ENCODE measurements at regions not wholly inside any gene's neighbourhood (a gene's known extent, or its start where the extent isn't known, plus 50 kb on each side); places are given as distances from the start of the nearest gene placed in this dataset.

GRCh38 chr3:18723206-18723810, 298.2 kb upstream of the SATB1 start:
- TF ChIP-seq EP300 (IDR thresholded peaks at IDR 0.05) (no peak), CTCF (IDR thresholded peaks at IDR 0.05) (no peak), POLR2A (IDR thresholded peaks at IDR 0.05) (no peak)
- Histone ChIP-seq H3K4me1 (ENCODE audit: insufficient read depth) (peaks cover 1% of the 10 kb centered on the region), H3K27ac (no peak overlapping the region), H3K27me3 (no peaks in the 10 kb centered on the region), H3K4me3 (no peak overlapping the region), H3K36me3 (no peaks in the 10 kb centered on the region), H3K9me3 (no peaks in the 10 kb centered on the region)
- DNase-seq: no peak
- WGBS, 3 donors: 93 to 98% (median 95%) methylated on average over 1 of the region's 1 CpG
- intact Hi-C loops (cut with DNase I): no loop called here

GRCh38 chr3:18720543-18720942, 295.4 kb upstream of the SATB1 start:
- intact Hi-C loops (cut with DNase I): no loop called here
- WGBS, 3 donors: 74 to 77% (median 77%) methylated on average over 5 of the region's 5 CpGs
- Histone ChIP-seq H3K9me3 (no peaks in the 10 kb centered on the region), H3K27me3 (no peaks in the 10 kb centered on the region), H3K27ac (no peak overlapping the region), H3K4me1 (ENCODE audit: insufficient read depth) (no peaks in the 10 kb centered on the region), H3K4me3 (no peak overlapping the region), H3K36me3 (no peaks in the 10 kb centered on the region)
- TF ChIP-seq CTCF (IDR thresholded peaks at IDR 0.05): no peak
- no peak for TF ChIP-seq EP300 (IDR thresholded peaks at IDR 0.05)
- TF ChIP-seq POLR2A (IDR thresholded peaks at IDR 0.05): no peak
- DNase-seq: no peak

GRCh38 chr3:18717598-18717997, 292.5 kb upstream of the SATB1 start:
- Histone ChIP-seq H3K36me3 (no peaks in the 10 kb centered on the region), H3K27me3 (no peaks in the 10 kb centered on the region), H3K27ac (no peak overlapping the region), H3K4me1 (ENCODE audit: insufficient read depth) (no peaks in the 10 kb centered on the region), H3K9me3 (no peaks in the 10 kb centered on the region), H3K4me3 (no peak overlapping the region)
- no peak for DNase-seq
- TF ChIP-seq CTCF (IDR thresholded peaks at IDR 0.05) (no peak), EP300 (IDR thresholded peaks at IDR 0.05) (no peak), POLR2A (IDR thresholded peaks at IDR 0.05) (no peak)
- intact Hi-C loops (cut with DNase I): no loop called here
- 70 to 81% (median 74%) methylated on average over 2 of the region's 2 CpGs for WGBS, 3 donors

- no peak overlapping the region for H3K27ac ChIP-seq
- H3K4me1 ChIP-seq (ENCODE audit: insufficient read depth): no peaks in the 10 kb centered on the region
- H3K4me3 ChIP-seq: no peak overlapping the region
- TF ChIP-seq EP300 (IDR thresholded peaks at IDR 0.05) (no peak), POLR2A (IDR thresholded peaks at IDR 0.05) (no peak), CTCF (IDR thresholded peaks at IDR 0.05) (no peak)
- H3K9me3 ChIP-seq: no peaks in the 10 kb centered on the region
- intact Hi-C loops (cut with DNase I): no loop called here
- no peak for DNase-seq
- WGBS, 3 donors: 78 to 87% (median 86%) methylated on average over 3 of the region's 3 CpGs
- H3K36me3 ChIP-seq: no peaks in the 10 kb centered on the region
- H3K27me3 ChIP-seq: no peaks in the 10 kb centered on the region
Observed at GRCh38 chr3:18716821-18717220, 291.7 kb upstream of the SATB1 start.

Measured in ovary (tissue), 7 donors.